CD1c-positive myeloid dendritic cell (primary cell): ENCODE measurements at regions not wholly inside any gene's neighbourhood (a gene's known extent, or its start where the extent isn't known, plus 50 kb on each side); places are given as distances from the start of the nearest gene placed in this dataset.
"Not testable (repeated sequence)": the region's sequence is repeated elsewhere in the genome, so short reads cannot be mapped to it uniquely, and the experiment has no call there.

Experiments
- DNase-seq: peaks from one replicate; pipeline ENCODE4 v3.0.0-alpha.2; 2016; ENCODE audit errors: extremely low spot score

DNA sequence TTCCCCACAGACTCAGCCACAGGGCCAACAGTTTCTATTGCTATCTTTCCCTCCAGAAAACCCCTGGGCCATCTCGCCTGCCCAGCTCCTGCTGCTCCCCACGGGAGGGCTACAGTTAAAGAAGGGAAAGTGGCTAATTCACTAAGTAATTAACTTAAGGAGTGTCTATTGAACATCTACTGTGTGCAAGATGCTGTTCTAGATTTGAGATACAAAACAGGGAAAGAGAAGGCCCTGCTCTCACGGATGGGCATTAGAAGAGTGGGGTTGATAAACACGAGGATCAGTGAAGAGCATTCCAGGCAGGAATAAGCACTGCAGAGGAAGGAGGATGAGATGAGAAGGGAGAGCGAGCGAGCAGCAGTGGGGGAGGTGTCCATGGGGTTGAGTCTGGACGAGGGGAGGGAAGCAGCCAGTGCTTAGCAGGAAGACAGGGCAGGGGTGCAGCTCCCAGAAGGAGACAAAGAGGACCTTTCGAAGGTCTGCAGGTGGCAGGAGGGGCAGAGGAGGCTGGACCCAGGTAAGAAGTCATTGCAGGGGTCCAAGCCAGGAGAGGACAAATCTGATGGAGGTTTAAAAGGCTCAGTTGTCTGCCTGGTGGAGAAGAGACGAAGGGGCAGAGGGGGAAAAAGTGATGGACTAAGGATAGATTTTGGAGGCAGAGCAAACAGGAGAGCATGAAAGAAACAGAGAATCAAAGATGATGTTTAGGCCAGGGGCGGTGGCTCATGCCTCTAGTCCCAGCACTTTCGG is 64.7 kb downstream of the KLF15 start:
- no peak for DNase-seq

DNA sequence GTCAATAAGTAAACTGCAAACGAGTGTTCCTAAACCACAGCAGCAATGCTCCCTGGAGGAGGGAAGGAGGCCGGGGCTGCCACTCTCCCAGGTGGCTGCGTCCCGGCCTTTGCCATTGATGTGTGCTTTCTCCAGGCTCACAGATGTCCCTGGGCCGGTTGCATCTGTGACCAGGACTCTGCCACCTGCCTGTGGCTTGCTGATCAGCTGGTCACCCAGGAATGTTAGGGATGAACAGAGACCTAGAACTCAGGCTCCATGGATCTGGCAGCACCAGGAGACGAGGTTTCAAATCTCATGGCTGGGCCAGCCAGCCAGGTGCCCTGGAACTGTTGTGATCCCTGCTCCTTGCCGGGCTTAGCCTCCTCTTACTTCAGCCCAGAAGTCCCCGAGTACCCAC is 65.7 kb downstream of the KLF15 start:
- DNase-seq: no peak

DNA sequence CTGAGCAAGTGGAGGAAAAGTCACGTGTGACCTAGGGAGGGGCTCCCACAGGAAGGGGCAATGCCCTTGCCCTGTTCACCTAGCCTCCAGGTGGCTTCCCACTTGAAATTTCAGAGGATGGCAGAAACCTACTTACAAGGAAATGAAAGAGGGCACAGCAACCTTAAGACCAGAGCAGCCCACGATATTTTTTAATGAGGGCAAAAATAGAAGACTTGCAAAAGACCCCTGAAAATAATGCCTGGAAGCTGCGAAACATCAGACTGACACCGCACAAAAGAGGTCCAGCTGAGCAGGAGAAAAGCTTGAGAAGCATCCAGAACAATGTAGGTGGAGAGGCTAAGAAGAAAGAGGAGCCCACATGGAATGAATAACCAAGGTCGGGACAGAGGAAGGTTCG is 66.1 kb downstream of the KLF15 start:
- DNase-seq: no peak

GRCh38 chr3:126290325-126290724 is 66.9 kb downstream of the KLF15 start:
- no peak for DNase-seq

GRCh38 chr3:126289096-126289495 is 68.1 kb downstream of the KLF15 start:
- DNase-seq: no peak

DNA sequence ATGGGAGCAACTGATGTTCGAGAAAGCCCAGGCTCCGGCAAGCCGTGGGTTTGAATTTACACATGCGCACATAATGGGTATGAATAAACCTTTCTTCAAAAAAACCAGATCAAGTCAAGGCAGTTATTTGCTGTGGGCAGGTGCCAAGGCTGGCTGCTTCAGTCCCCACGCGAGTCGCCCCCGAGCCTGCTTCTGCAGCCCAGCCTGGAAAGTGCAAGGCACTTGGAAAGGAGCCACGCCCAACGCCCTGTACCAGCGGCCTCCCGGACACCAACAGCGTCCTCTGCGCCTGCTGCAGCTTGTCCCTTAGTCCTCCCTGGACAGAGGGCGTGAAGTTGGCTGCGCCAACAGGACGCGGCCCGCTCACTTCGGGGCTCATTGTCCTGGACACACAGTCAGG is 68.9 kb downstream of the KLF15 start:
- no peak for DNase-seq

- DNase-seq: no peak
Observed at GRCh38 chr3:126287536-126288241, 69.5 kb downstream of the KLF15 start.

GRCh38 chr3:126287171-126287535 is 70.1 kb downstream of the KLF15 start:
- no peak for DNase-seq

GRCh38 chr3:126285369-126285768 is 71.8 kb downstream of the KLF15 start:
- no peak for DNase-seq

DNA sequence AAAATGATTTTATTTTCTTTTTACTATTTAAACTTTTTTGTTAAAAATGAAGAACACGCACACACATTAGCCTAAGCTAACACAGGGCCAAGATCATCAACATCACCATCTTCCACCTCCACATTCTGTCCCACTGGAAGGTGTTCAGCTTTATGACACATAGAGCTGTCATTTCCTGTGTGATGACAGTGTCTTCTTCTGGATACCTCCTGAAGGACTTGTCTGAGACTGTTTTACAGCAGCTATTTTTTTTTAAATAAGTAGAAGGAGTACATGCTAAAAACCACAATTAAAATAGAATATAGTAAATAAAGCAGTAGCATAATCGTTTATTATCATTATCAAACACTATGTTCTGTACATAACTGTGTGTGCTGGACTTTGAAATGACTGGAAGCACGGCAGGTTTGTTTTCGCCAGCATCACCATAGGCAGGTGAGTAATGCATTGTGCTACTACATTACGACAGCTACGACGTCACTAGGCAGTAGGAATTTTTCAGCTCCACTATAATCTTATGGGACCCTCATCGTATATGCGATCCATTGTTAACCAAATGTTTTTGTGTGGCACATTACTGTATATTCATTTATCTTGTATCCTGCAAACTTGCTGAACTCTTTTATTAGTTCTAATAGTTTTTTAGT is 72.8 kb downstream of the KLF15 start:
- DNase-seq: no peak

- DNase-seq: not testable (repeated sequence)
Observed at GRCh38 chr3:126283651-126284050, 73.6 kb downstream of the KLF15 start.

- DNase-seq: no peak
Observed at GRCh38 chr3:126279853-126280252, 77.4 kb downstream of the KLF15 start.

DNA sequence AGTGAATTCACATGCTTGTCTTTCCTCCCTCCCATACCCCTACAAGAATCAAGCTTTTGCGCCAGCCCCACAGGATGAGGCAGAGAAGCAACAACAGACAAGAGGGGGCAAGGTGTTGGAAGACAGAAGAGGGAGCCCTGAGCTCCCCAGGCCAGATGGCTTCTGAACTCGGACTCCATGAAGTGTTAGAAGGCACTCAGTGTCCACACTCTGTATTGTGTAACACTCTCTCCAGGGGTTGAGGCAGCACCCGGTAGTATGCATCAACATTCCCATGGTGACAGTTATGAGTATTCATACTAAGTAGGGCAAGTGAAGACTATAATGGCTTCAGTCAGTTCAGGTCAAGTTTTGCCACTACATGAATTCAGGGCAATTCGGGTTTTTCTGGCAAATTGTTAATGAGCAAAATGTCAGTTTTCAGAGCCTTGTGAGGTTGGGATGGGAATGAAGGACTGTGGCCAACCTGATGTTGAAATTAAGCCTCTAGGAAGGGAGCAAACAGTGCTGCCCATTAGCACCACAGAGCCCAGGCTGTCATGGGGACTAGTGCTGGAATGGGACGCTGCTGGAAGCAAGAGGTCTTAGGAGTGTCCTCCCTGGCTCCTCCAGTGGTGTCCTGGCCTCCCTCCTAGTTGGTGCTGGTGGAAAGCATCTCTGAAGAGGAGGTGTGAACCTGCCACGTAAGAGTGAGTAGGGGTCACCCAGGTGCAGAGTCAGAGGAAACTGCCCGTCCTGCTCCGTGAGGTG is 79.4 kb downstream of the KLF15 start:
- no peak for DNase-seq

GRCh38 chr3:126275620-126275904 is 81.6 kb downstream of the KLF15 start:
- DNase-seq: no peak

- DNase-seq: no peak
Observed at GRCh38 chr3:126274735-126275619, 82.2 kb downstream of the KLF15 start.

DNA sequence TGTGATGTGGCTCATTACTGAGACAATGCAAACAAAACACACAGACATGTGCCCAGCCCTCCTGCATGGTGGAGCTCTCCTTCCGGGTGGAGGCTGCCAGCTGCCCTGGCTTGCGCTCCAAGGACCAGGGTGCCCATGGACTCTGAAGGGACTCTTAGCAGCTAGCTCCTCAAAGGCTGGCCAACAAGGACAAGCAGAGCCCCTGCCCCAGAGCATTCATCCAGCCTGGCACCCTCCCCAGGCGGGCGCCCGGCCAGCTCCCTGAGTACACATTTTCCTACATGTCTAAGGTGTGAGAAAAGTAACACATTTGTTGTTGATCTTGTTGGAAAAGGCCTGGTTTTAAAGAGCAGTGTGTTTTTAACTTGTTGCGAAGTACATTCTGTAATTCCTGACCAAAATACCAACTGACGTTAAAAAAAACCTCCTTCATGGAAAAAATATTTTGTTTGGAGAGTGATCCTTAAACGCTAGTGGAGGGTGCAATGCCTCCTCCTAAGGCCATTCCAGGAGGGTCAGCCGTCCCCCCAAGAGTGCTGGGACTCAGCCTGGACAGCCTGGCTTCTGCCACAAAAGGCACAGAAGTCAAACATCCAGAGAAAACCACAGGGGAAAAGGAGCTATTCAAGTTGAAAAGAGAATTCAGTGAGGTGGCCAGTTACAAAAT is 86.9 kb downstream of the KLF15 start:
- DNase-seq: no peak

DNA sequence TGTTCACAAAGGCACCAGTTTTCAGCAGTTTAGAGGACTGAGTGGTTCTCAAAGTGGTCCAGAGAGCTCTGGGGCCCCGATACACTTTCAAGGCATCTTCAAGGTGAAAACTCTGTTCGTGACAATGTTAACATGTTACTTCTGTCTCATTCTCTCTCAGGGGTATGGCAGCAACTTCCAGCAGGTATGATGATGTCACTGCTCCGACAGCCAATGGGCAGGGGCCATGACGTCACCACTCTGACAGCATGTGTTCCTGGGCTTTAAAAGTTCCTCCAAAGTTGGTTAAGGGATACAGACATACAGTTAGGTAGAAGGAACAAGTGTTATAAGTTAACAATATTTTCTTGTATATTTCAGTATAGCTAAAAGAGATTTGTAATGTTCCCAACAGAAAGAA is 87.9 kb downstream of the KLF15 start:
- DNase-seq: no peak

- no peak for DNase-seq
Observed at GRCh38 chr3:126268866-126269265, 88.3 kb downstream of the KLF15 start.

- DNase-seq: no peak
Observed at GRCh38 chr3:126267976-126268615, 87.7 kb upstream of the ALDH1L1 start.

- peak; percentile 68 for DNase-seq
Observed at GRCh38 chr3:126267169-126267975, 87.0 kb upstream of the ALDH1L1 start.
